Nephron (organoid): ENCODE measurements at regions not wholly inside any gene's neighbourhood (a gene's known extent, or its start where the extent isn't known, plus 50 kb on each side); places are given as distances from the start of the nearest gene placed in this dataset.
A peak's percentile ranks its signal among the peaks of the same experiment; 100 is the strongest.

Experiments used
- H3K27ac Mint-ChIP-seq, 3 experiments: 2 replicates each; pipeline ENCODE4 v1.8.0; 2020; ENCODE audit warnings: mixed read lengths in 3 of 3, mild to moderate bottlenecking in 2 of 3, moderate library complexity in 1 of 3
- H3K27me3 Mint-ChIP-seq: 2 replicates; pipeline ENCODE4 v1.8.0; 2021; ENCODE audit warnings: low read depth, mild to moderate bottlenecking, moderate library complexity, mixed read lengths
- H3K36me3 Mint-ChIP-seq: 2 replicates; pipeline ENCODE4 v1.8.0; 2020; ENCODE audit warnings: low read depth, mixed read lengths
- H3K4me1 Mint-ChIP-seq: 2 replicates; pipeline ENCODE4 v1.8.0; 2020; ENCODE audit warnings: mixed read lengths
- H3K4me3 Mint-ChIP-seq, 3 experiments: 2 replicates each; pipeline ENCODE4 v1.8.0; 2020; ENCODE audit warnings: mild to moderate bottlenecking in 3 of 3, mixed read lengths in 3 of 3, moderate library complexity in 2 of 3
- H3K9me3 Mint-ChIP-seq: 2 replicates; pipeline ENCODE4 v1.8.0; 2020; ENCODE audit warnings: mixed read lengths
- TF ChIP-seq, protein P1 (sequence below), 3 experiments: fragments of 200-600 bp; sonication (generic); IDR thresholded peaks; one replicate each; pipeline ENCODE4 v1.5.0; 2021; ENCODE audit warnings: antibody characterized with exemption in 3 of 3; ENCODE audit not compliant: unreplicated experiment in 3 of 3

DNA sequence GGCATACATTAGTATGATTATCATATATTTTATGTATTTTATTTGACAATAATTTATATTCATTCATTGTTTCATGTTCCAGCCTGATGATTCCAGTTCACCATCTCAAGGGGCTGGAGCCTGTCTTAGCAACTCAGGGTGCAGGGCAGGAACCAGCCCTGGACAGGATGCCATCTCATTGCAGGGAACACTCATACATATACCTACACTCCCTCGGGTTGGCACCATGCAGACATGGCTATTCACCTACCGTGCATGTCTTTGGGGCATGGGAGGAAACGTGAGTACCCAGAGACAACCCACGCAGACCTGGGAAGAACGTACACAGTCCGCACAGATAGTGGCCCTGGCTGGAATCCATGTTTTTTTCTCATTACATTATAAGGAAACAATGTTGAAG, 151.0 kb upstream of the ZNF536 start:
- TF ChIP-seq, protein P1, sequence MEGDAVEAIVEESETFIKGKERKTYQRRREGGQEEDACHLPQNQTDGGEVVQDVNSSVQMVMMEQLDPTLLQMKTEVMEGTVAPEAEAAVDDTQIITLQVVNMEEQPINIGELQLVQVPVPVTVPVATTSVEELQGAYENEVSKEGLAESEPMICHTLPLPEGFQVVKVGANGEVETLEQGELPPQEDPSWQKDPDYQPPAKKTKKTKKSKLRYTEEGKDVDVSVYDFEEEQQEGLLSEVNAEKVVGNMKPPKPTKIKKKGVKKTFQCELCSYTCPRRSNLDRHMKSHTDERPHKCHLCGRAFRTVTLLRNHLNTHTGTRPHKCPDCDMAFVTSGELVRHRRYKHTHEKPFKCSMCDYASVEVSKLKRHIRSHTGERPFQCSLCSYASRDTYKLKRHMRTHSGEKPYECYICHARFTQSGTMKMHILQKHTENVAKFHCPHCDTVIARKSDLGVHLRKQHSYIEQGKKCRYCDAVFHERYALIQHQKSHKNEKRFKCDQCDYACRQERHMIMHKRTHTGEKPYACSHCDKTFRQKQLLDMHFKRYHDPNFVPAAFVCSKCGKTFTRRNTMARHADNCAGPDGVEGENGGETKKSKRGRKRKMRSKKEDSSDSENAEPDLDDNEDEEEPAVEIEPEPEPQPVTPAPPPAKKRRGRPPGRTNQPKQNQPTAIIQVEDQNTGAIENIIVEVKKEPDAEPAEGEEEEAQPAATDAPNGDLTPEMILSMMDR (IDR thresholded peaks at IDR 0.05; ENCODE audit: unreplicated experiment in 3 of 3) = no peak
- Mint-ChIP-seq H3K9me3 (no peaks in the 10 kb centered on the region), H3K27ac (no peak overlapping the region), H3K4me3 (peak overlapping the region in 2 of 3 experiments; percentile 1 to 3), H3K4me1 (peaks cover 11% of the 10 kb centered on the region), H3K27me3 (peaks cover 76% of the 10 kb centered on the region), H3K36me3 (no peaks in the 10 kb centered on the region)

DNA sequence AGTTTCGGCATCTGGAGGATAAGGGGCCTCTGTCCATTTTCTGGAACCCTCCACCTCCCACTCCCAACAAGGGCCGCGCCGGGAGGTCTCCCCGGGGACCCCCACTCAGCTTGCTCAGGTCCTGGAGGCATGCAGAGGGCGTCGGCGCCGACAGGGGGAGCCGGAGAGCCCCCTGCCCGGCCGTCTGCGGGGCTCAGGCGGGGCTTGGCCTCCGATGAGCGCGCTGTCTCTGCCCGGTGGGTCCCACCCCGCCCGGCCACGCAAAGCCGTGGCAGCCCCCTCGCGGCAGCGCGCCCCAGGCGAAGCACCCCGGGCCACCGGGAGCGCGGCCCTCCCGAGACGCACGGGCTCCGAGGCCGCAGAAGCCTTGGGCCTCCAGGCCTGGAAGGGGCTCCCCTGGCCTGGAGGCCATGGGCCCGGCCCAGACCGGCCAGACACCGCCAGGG, 149.7 kb upstream of the ZNF536 start:
- Mint-ChIP-seq H3K4me1 (peaks cover 19% of the 10 kb centered on the region), H3K9me3 (no peaks in the 10 kb centered on the region), H3K4me3 (no peak overlapping the region), H3K36me3 (no peaks in the 10 kb centered on the region), H3K27me3 (peaks cover 83% of the 10 kb centered on the region), H3K27ac (no peak overlapping the region)
- TF ChIP-seq, protein P1 (IDR thresholded peaks at IDR 0.05; ENCODE audit: unreplicated experiment in 3 of 3) = peak; percentile 75 to 83 (median 79)

DNA sequence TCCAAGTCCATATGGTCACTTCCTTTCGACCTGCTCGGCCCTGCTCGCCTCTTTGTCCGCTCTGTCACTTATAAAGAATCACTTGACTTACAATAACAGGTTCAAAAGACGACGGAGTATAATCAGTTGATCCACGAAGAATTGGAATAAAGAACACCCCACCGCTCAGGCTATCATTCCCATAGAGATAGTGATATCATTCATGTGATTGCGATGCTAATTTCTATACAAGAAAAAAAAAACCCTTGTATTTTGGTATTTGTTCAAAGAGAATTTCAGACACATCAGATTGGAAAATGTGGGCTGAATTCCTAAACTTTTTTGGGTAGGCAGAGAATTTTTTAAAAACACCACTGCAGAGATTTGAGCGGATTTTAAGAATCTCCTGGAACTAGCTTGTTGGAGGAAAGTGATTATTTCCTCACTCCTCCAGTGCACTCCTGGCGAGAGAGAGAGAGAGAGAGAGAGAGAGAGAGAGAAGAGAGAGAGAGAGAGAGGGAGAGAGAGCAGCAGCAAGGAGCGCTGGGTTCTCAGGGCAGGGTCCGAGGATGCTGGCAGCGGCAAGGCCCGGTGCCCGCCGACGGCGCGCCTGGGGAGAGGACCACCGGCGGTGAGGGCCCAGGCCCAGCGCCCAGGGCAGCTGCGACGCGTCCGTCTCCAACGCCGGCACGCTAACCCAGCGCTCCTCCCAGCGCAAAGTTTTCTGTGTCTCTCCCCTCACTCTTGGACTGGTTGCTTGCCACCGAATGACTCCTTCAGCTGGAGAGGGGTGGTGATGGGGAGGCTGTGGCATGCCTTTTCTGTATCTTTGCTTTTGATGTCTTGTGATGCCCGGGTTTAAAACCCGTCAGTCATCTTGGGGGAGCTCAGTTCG, 149.0 kb upstream of the ZNF536 start:
- peaks cover 83% of the 10 kb centered on the region for H3K27me3 Mint-ChIP-seq
- H3K4me3 Mint-ChIP-seq = peak overlapping the region; percentile 37 to 66 (median 64)
- peaks cover 19% of the 10 kb centered on the region for H3K4me1 Mint-ChIP-seq
- TF ChIP-seq, protein P1 (IDR thresholded peaks at IDR 0.05; ENCODE audit: unreplicated experiment in 3 of 3) = no peak
- no peaks in the 10 kb centered on the region for H3K36me3 Mint-ChIP-seq
- no peak overlapping the region for H3K27ac Mint-ChIP-seq
- H3K9me3 Mint-ChIP-seq = no peaks in the 10 kb centered on the region

DNA sequence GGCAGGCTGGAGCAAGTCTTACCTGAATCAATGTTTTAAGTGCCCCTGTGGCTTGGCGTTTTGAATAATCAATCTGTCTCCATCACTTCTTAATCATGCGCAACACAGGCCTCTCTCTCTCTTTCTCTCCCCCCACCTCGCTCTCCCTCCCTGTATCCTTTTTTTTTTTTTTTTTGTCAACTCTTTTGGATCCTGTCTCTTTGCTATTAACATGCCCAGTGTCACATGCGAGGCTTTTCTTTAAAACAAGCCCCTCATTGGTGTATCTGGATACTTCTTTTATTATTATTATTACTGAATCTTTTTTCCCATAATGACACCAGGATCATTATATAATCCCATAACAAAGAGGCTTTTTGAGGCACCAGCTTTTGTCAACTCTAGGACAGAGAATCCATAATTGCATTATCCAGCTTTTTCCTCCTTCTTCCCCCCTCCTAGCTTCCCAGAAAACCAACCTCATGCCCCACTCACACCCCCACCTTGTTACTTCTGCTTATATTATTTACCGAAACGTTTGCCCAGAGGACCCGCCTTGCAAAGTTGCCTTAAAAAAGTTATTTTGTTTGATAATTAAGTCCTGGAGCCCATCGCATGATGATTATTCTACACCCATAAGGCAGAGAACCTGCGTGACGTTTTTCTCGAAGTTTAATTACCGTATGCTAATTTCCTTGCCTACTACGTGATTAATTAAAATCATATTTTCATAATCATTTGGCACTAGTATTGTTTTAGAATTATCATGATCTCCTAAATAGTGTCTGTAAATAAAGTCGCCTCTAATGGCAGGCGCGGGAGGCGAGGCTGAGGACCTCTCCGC, 148.1 kb upstream of the ZNF536 start:
- H3K36me3 Mint-ChIP-seq = no peaks in the 10 kb centered on the region
- H3K4me3 Mint-ChIP-seq = peak overlapping the region; percentile 77 to 83 (median 83)
- H3K27me3 Mint-ChIP-seq = peaks cover 87% of the 10 kb centered on the region
- H3K27ac Mint-ChIP-seq = no peak overlapping the region
- TF ChIP-seq, protein P1 (IDR thresholded peaks at IDR 0.05; ENCODE audit: unreplicated experiment in 3 of 3) = no peak
- no peaks in the 10 kb centered on the region for H3K9me3 Mint-ChIP-seq
- H3K4me1 Mint-ChIP-seq = peaks cover 22% of the 10 kb centered on the region

DNA sequence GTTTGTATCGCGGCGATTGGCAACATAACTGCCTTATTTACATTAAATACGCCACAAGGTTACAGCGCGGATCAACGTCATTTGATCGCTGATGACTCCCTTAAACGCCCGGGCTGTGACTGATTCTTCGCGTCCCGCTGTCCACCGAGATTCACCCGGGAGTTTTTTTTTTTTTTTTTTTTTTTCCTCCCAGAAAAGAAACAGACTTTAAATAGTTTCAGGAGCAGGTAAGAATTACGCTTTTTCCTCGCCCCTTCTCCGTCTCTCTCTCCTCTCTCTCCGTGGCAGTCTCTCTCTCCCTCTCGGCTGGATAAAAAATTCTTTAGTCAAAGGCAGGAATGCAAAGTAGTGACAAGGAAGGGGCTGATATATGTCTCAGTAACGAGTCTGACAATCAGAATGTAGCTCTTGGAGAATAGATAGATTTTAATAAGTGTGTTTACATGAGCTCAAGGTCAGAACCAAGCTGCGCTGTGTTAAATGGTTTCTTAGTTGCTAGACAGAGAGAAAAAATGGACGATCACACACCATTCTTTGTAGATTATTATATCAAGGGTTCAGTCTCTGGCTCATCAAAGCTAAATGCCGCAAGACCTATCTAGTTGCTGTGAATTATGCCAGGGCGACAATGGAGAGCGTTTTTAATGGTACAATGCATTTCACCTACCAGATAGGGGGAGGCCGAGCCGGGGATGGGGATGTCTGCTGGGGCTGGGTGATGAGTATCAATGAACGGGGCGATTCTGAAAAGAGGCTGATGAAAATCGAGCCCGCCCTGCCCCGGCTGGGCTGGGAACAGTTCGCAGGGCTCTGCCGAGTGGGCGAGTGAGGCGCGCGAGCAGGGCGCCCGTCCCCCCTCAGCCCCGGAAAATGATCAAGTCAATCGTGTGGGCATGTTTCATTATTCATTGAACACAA, 147.2 kb upstream of the ZNF536 start:
- peak overlapping the region in 1 of 3 experiments; percentile 54 for H3K27ac Mint-ChIP-seq
- H3K36me3 Mint-ChIP-seq = no peaks in the 10 kb centered on the region
- peak overlapping the region; percentile 77 to 83 (median 83) for H3K4me3 Mint-ChIP-seq
- TF ChIP-seq, protein P1 (IDR thresholded peaks at IDR 0.05; ENCODE audit: unreplicated experiment in 3 of 3) = no peak
- no peaks in the 10 kb centered on the region for H3K9me3 Mint-ChIP-seq
- peaks cover 86% of the 10 kb centered on the region for H3K27me3 Mint-ChIP-seq
- H3K4me1 Mint-ChIP-seq = peaks cover 23% of the 10 kb centered on the region
